IMR-90 (cell line): ENCODE measurements at regions not wholly inside any gene's neighbourhood (a gene's known extent, or its start where the extent isn't known, plus 50 kb on each side); places are given as distances from the start of the nearest gene placed in this dataset.
"Not testable (repeated sequence)": the region's sequence is repeated elsewhere in the genome, so short reads cannot be mapped to it uniquely, and the experiment has no call there.

ENCODE experiments used
- ATAC-seq: fragments of 200-7000 bp; cut with Tn5 transposase; 2 replicates; pipeline ENCODE4 v1.9.1; 2020; ENCODE audit warnings: low read depth, mild to moderate bottlenecking, moderate library complexity
- BruUV-seq: library from RNA; stranded (reverse); fragments of 400-500 nt; replicated peaks from 2 replicates; lab custom pipeline; 2021; lab: Mats Ljungman, UMichigan
- CTCF ChIA-PET: fragments of 300-600 bp; formaldehyde crosslinking; extraction: SDS; loops from one replicate; lab custom pipeline; 2021; ENCODE audit warnings: antibody characterized with exemption; lab: Yijun Ruan, JAX
- POLR2A ChIA-PET: fragments of 300-600 bp; sonication (Branson Sonifier 250); formaldehyde crosslinking; loops from one replicate; lab custom pipeline; 2022; ENCODE audit warnings: antibody characterized with exemption; ENCODE audit not compliant: unreplicated experiment; lab: Charles Lee
- DNase-seq: peaks from one replicate; pipeline ENCODE4 v3.0.0; 2013
- H2AFZ ChIP-seq: replicated peaks from 2 replicates; pipeline ENCODE3; 2013; ENCODE audit warnings: low read length, mild to moderate bottlenecking; ENCODE audit not compliant: poor library complexity
- H2AK5ac ChIP-seq: 2 replicates; pipeline ENCODE4 v1.6.1; 2013; ENCODE audit warnings: low read depth, low read length, inconsistent platforms
- H2AK9ac ChIP-seq: replicated peaks from 2 replicates; pipeline ENCODE3; 2013; ENCODE audit warnings: mild to moderate bottlenecking, low read depth, low read length, moderate library complexity; ENCODE audit not compliant: poor library complexity
- H2BK120ac ChIP-seq: 2 replicates; pipeline ENCODE4 v1.6.1; 2013; ENCODE audit warnings: low read depth, low read length, inconsistent platforms
- H2BK15ac ChIP-seq: 3 replicates; pipeline ENCODE4 v1.6.1; 2013; ENCODE audit warnings: low read depth, low read length, inconsistent platforms
- H2BK20ac ChIP-seq: 2 replicates; pipeline ENCODE4 v1.6.1; 2013; ENCODE audit warnings: low read depth, mild to moderate bottlenecking, inconsistent platforms, low read length, moderate library complexity
- H2BK5ac ChIP-seq: 2 replicates; pipeline ENCODE4 v1.6.1; 2013; ENCODE audit warnings: mild to moderate bottlenecking, low read depth, low read length, inconsistent platforms; ENCODE audit not compliant: poor library complexity, severe bottlenecking
- H3K14ac ChIP-seq: replicated peaks from 2 replicates; pipeline ENCODE4 v1.6.1; 2013; ENCODE audit warnings: low read depth, low read length, inconsistent platforms
- H3K18ac ChIP-seq: 2 replicates; pipeline ENCODE4 v1.6.1; 2013; ENCODE audit warnings: low read depth, low read length, control low read depth
- H3K23ac ChIP-seq: 2 replicates; pipeline ENCODE4 v1.6.1; 2013; ENCODE audit warnings: low read depth, low read length, inconsistent platforms
- H3K27ac ChIP-seq: 2 replicates; pipeline ENCODE4 v1.5.1; 2013; ENCODE audit warnings: mild to moderate bottlenecking, control low read depth, low read length; ENCODE audit not compliant: insufficient read depth
- H3K27me3 ChIP-seq: 2 replicates; pipeline ENCODE4 v1.6.1; 2013; ENCODE audit warnings: low read length; ENCODE audit not compliant: control insufficient read depth, insufficient read depth
- H3K36me3 ChIP-seq: 2 replicates; pipeline ENCODE4 v1.6.1; 2013; ENCODE audit warnings: low read length, mixed read lengths; ENCODE audit not compliant: control insufficient read depth, insufficient read depth
- H3K4ac ChIP-seq: 2 replicates; pipeline ENCODE4 v1.6.1; 2013; ENCODE audit warnings: low read depth, low read length, inconsistent platforms
- H3K4me1 ChIP-seq: 2 replicates; pipeline ENCODE4 v1.6.1; 2013; ENCODE audit warnings: low read length, mixed read lengths; ENCODE audit not compliant: control insufficient read depth, insufficient read depth
- H3K4me2 ChIP-seq: 2 replicates; pipeline ENCODE4 v1.6.1; 2013; ENCODE audit warnings: low read depth, mild to moderate bottlenecking, control low read depth, low read length, moderate library complexity
- H3K4me3 ChIP-seq: 2 replicates; pipeline ENCODE4 v1.5.1; 2013; ENCODE audit warnings: low read depth, mild to moderate bottlenecking, control low read depth, low read length, moderate library complexity; ENCODE audit not compliant: insufficient read depth
- H3K56ac ChIP-seq: 2 replicates; pipeline ENCODE4 v1.6.1; 2013; ENCODE audit warnings: low read length, inconsistent platforms; ENCODE audit not compliant: insufficient read depth; ENCODE audit errors: extremely low read depth
- H3K79me1 ChIP-seq, 2 experiments: 2 replicates each; pipeline ENCODE4 v1.6.1; 2013; ENCODE audit warnings: low read length in 2 of 2, inconsistent platforms in 1 of 2, low read depth in 1 of 2
- H3K9ac ChIP-seq: 2 replicates; pipeline ENCODE4 v1.6.1; 2013; ENCODE audit warnings: low read depth, low read length, control low read depth
- H3K9me1 ChIP-seq: 2 replicates; pipeline ENCODE4 v1.6.1; 2013; ENCODE audit warnings: low read length, inconsistent platforms; ENCODE audit not compliant: insufficient read depth
- H3K9me3 ChIP-seq: 2 replicates; pipeline ENCODE4 v1.6.1; 2013; ENCODE audit warnings: low read length; ENCODE audit not compliant: control insufficient read depth, insufficient read depth
- H4K20me1 ChIP-seq: 2 replicates; pipeline ENCODE4 v1.6.1; 2013; ENCODE audit warnings: low read length, inconsistent platforms; ENCODE audit not compliant: insufficient read depth
- H4K5ac ChIP-seq: 2 replicates; pipeline ENCODE4 v1.6.1; 2013; ENCODE audit warnings: mild to moderate bottlenecking, low read depth, low read length, control low read depth
- H4K8ac ChIP-seq, 2 experiments: 2 replicates each; pipeline ENCODE4 v1.6.1; 2013; ENCODE audit warnings: low read depth in 2 of 2, low read length in 2 of 2, control low read depth in 1 of 2, inconsistent platforms in 1 of 2
- H4K91ac ChIP-seq: 2 replicates; pipeline ENCODE4 v1.6.1; 2013; ENCODE audit warnings: low read depth, low read length, inconsistent platforms; ENCODE audit not compliant: insufficient read depth
- WGBS, 2 experiments: methylation state at CpG; one replicate each; pipeline versions ENCODE4 v1.1.5 to v1.1.7; 2013; ENCODE audit warnings: missing lambda C conversion rate in 2 of 2; ENCODE audit not compliant: insufficient read length in 1 of 2; ENCODE audit errors: extremely low coverage in 2 of 2; 5-methylcytosine and 5-hydroxymethylcytosine counted together
- dilution Hi-C: fragments of 300-500 bp; cut with HindIII; formaldehyde crosslinking; loops from one replicate; pipeline ENCODE4 v1.14.3; 2018; ENCODE audit warnings: low sequenced_read_pairs; ENCODE audit not compliant: unreplicated experiment
- in situ Hi-C: fragments of 300-500 bp; cut with MboI; formaldehyde crosslinking; loops from 3 replicates; pipeline ENCODE4 v1.14.3; 2019; ENCODE audit warnings: low sequenced_read_pairs, inconsistent platforms, mixed read lengths
- intact Hi-C: fragments of 100-400 bp; cut with micrococcal nuclease; formaldehyde crosslinking; loops from 2 replicates; pipeline ENCODE4 v1.10.0; 2022

- H2AK9ac ChIP-seq, H4K8ac ChIP-seq, H3K36me3 ChIP-seq, H2BK15ac ChIP-seq, dilution Hi-C loops, H2BK120ac ChIP-seq, H3K4me2 ChIP-seq, H3K23ac ChIP-seq, H3K56ac ChIP-seq, POLR2A ChIA-PET, CTCF ChIA-PET, H2BK20ac ChIP-seq, H4K5ac ChIP-seq, H3K9me3 ChIP-seq, H3K14ac ChIP-seq, ATAC-seq, intact Hi-C loops, H3K79me1 ChIP-seq, H3K4me3 ChIP-seq, H2AFZ ChIP-seq, H3K4ac ChIP-seq, H2AK5ac ChIP-seq, in situ Hi-C loops, H3K18ac ChIP-seq, H2BK5ac ChIP-seq, BruUV-seq, H4K20me1 ChIP-seq, H3K27ac ChIP-seq, H4K91ac ChIP-seq, DNase-seq, H3K9ac ChIP-seq: not testable (repeated sequence)
- no CpG with 5 or more reads among the region's 6 CpGs for WGBS, 2 experiments
- Histone ChIP-seq H3K4me1 (peaks cover 13% of the 10 kb centered on the region), H3K9me1 (peaks cover 16% of the 10 kb centered on the region), H3K27me3 (peaks cover 13% of the 10 kb centered on the region)
These were observed 50.7 kb upstream of the GATA2 start for GRCh38 chr3:128543570-128544174.
